GM23338 (cell line): ENCODE measurements at regions not wholly inside any gene's neighbourhood (a gene's known extent, or its start where the extent isn't known, plus 50 kb on each side); places are given as distances from the start of the nearest gene placed in this dataset.

Experiments used
- ATAC-seq: fragments of 200-7000 bp; cut with Tn5 transposase; 3 replicates; pipeline ENCODE4 v1.9.1; 2020
- DNase-seq: peaks from one replicate; pipeline ENCODE4 v3.0.0-alpha.2; 2015; ENCODE audit warnings: low spot score
- H2AFZ ChIP-seq: fragments of 200-600 bp; sonication (generic); 2 replicates; pipeline ENCODE4 v1.8.0; 2016; ENCODE audit warnings: antibody characterized with exemption, mild to moderate bottlenecking, moderate library complexity
- H3F3A ChIP-seq: fragments of 200-600 bp; sonication (generic); replicated peaks from 2 replicates; pipeline ENCODE4 v1.8.0; 2017; ENCODE audit warnings: antibody characterized with exemption, mixed run types, low read depth
- H3K27ac ChIP-seq: fragments of 200-600 bp; sonication (generic); 2 replicates; pipeline ENCODE4 v1.6.1; 2016; ENCODE audit warnings: low read depth
- H3K27me3 ChIP-seq: fragments of 200-600 bp; sonication (generic); 2 replicates; pipeline ENCODE4 v1.8.0; 2016; ENCODE audit warnings: mild to moderate bottlenecking, mixed run types, moderate library complexity; ENCODE audit not compliant: insufficient read depth
- H3K36me3 ChIP-seq: fragments of 200-600 bp; sonication (generic); 2 replicates; pipeline ENCODE4 v1.8.0; 2016; ENCODE audit warnings: mild to moderate bottlenecking; ENCODE audit not compliant: insufficient read depth
- H3K4me1 ChIP-seq: fragments of 200-600 bp; sonication (generic); 2 replicates; pipeline ENCODE4 v1.8.0; 2016; ENCODE audit warnings: mild to moderate bottlenecking, moderate library complexity; ENCODE audit not compliant: insufficient read depth
- H3K4me2 ChIP-seq: fragments of 200-600 bp; sonication (generic); 2 replicates; pipeline ENCODE4 v1.7.1; 2017; ENCODE audit warnings: mixed run types
- H3K4me3 ChIP-seq: fragments of 200-600 bp; sonication (generic); 2 replicates; pipeline ENCODE4 v1.6.1; 2016; ENCODE audit warnings: mixed run types
- H3K79me2 ChIP-seq: fragments of 200-600 bp; sonication (generic); replicated peaks from 2 replicates; pipeline ENCODE4 v1.8.0; 2017; ENCODE audit warnings: mild to moderate bottlenecking; ENCODE audit not compliant: insufficient read depth
- H3K9me2 ChIP-seq: fragments of 200-600 bp; sonication (generic); 2 replicates; pipeline ENCODE4 v1.8.0; 2017; ENCODE audit not compliant: insufficient read depth
- H4K20me1 ChIP-seq: fragments of 200-600 bp; sonication (generic); replicated peaks from 2 replicates; pipeline ENCODE4 v1.8.0; 2017; ENCODE audit warnings: mild to moderate bottlenecking; ENCODE audit not compliant: insufficient read depth
- H3K27ac Mint-ChIP-seq: 2 replicates; pipeline ENCODE4 v1.8.0; 2020; ENCODE audit warnings: inconsistent platforms, mild to moderate bottlenecking, moderate library complexity, mixed read lengths
- H3K27me3 Mint-ChIP-seq: 3 replicates; pipeline ENCODE4 v1.8.0; 2022; ENCODE audit warnings: low read depth, mild to moderate bottlenecking, moderate library complexity, mixed read lengths, inconsistent platforms; ENCODE audit not compliant: insufficient read depth, poor library complexity
- H3K36me3 Mint-ChIP-seq: 3 replicates; pipeline ENCODE4 v1.8.0; 2021; ENCODE audit warnings: low read depth, mild to moderate bottlenecking, inconsistent platforms, moderate library complexity, mixed read lengths
- H3K4me1 Mint-ChIP-seq: 3 replicates; pipeline ENCODE4 v1.8.0; 2020; ENCODE audit warnings: mild to moderate bottlenecking, inconsistent platforms, mixed read lengths
- H3K4me3 Mint-ChIP-seq: 3 replicates; pipeline ENCODE4 v1.8.0; 2021; ENCODE audit warnings: moderate library complexity, mild to moderate bottlenecking, inconsistent platforms, mixed read lengths
- H3K9me3 Mint-ChIP-seq: 3 replicates; pipeline ENCODE4 v1.8.0; 2020; ENCODE audit warnings: moderate library complexity, mild to moderate bottlenecking, inconsistent platforms, mixed read lengths
- CREB1 ChIP-seq: fragments of 250-450 bp; sonication (Bioruptor Pico); IDR thresholded peaks from 2 replicates; pipeline ENCODE4 v1.5.0; 2020; ENCODE audit warnings: low read depth, mild to moderate bottlenecking, moderate library complexity
- CTCF ChIP-seq, 2 experiments: fragments of 200-600 bp in 1 of 2; sonication (generic) in 1 of 2; conservative IDR thresholded peaks; 2 replicates each; pipeline versions ENCODE4 v1.5.1 to v1.6.1; 2016 to 2017; ENCODE audit warnings: antibody characterized with exemption in 2 of 2, low read depth in 2 of 2, mild to moderate bottlenecking in 2 of 2, moderate library complexity in 1 of 2
- ETS1 ChIP-seq: IDR thresholded peaks from 2 replicates; pipeline ENCODE4 v1.6.1; 2016; ENCODE audit warnings: antibody characterized with exemption
- EZH2 ChIP-seq: fragments of 200-600 bp; sonication (generic); IDR thresholded peaks from one replicate; pipeline ENCODE4 v1.8.0; 2017; ENCODE audit warnings: antibody characterized with exemption, mild to moderate bottlenecking, low read depth; ENCODE audit not compliant: unreplicated experiment
- EZH2phosphoT487 ChIP-seq: fragments of 200-600 bp; sonication (generic); IDR thresholded peaks from one replicate; pipeline ENCODE4 v1.8.1; 2018; ENCODE audit warnings: antibody characterized with exemption; ENCODE audit not compliant: unreplicated experiment
- JUNB ChIP-seq: IDR thresholded peaks from one replicate; pipeline ENCODE4 v1.6.1; 2016; ENCODE audit warnings: antibody characterized with exemption; ENCODE audit not compliant: unreplicated experiment
- NANOG ChIP-seq: IDR thresholded peaks from 2 replicates; pipeline ENCODE4 v1.6.1; 2016; ENCODE audit warnings: antibody characterized with exemption, borderline replicate concordance
- POLR2AphosphoS5 ChIP-seq: IDR thresholded peaks from 2 replicates; pipeline ENCODE4 v1.6.1; 2016; ENCODE audit warnings: antibody characterized with exemption, low read depth
- REST ChIP-seq: IDR thresholded peaks from one replicate; pipeline ENCODE4 v1.6.1; 2018; ENCODE audit warnings: antibody characterized with exemption; ENCODE audit not compliant: unreplicated experiment
- STAT1 ChIP-seq: IDR thresholded peaks from one replicate; pipeline ENCODE4 v1.6.1; 2016; ENCODE audit warnings: antibody characterized with exemption; ENCODE audit not compliant: unreplicated experiment

- no peaks in the 10 kb centered on the region for H3K36me3 Mint-ChIP-seq
- no peaks in the 10 kb centered on the region for H3K4me1 Mint-ChIP-seq
- H3K4me3 Mint-ChIP-seq: no peak overlapping the region
- no peak overlapping the region for H3K4me2 ChIP-seq
- DNase-seq: no peak
- no peak overlapping the region for H3K27ac Mint-ChIP-seq
- H3K27me3 Mint-ChIP-seq: no peaks in the 10 kb centered on the region
- TF ChIP-seq ETS1 (no peak), JUNB (no peak), STAT1 (no peak), CTCF (conservative IDR thresholded peaks at IDR 0.05; ENCODE audit: low read depth in 2 of 2) (no peak)
- H3K9me3 Mint-ChIP-seq: no peaks in the 10 kb centered on the region
- H3K4me3 ChIP-seq: no peak overlapping the region
- H3F3A ChIP-seq: no peaks in the 10 kb centered on the region
- H3K79me2 ChIP-seq: no peaks in the 10 kb centered on the region
- no peak overlapping the region for H2AFZ ChIP-seq
- no peaks in the 10 kb centered on the region for H3K4me1 ChIP-seq
- no peaks in the 10 kb centered on the region for H3K36me3 ChIP-seq
- no peaks in the 10 kb centered on the region for H3K27me3 ChIP-seq
- H3K9me2 ChIP-seq: peaks cover 15% of the 10 kb centered on the region
- H4K20me1 ChIP-seq: no peaks in the 10 kb centered on the region
- no peak overlapping the region for H3K27ac ChIP-seq
- no peak for ATAC-seq
Observed at GRCh38 chr3:55367384-55367783, 119.7 kb downstream of the WNT5A start.

- no peak for DNase-seq
- no peaks in the 10 kb centered on the region for H3K4me1 ChIP-seq
- no peaks in the 10 kb centered on the region for H4K20me1 ChIP-seq
- ATAC-seq: no peak
- no peak overlapping the region for H3K4me3 ChIP-seq
- Mint-ChIP-seq H3K27me3 (no peaks in the 10 kb centered on the region), H3K9me3 (no peaks in the 10 kb centered on the region), H3K27ac (no peak overlapping the region), H3K4me1 (peaks cover 4% of the 10 kb centered on the region; the same call in 2 of the 3 replicates), H3K4me3 (no peak overlapping the region), H3K36me3 (no peaks in the 10 kb centered on the region)
- H3K36me3 ChIP-seq: no peaks in the 10 kb centered on the region
- peaks cover 13% of the 10 kb centered on the region for H3K9me2 ChIP-seq
- no peak overlapping the region for H3K4me2 ChIP-seq
- no peaks in the 10 kb centered on the region for H3F3A ChIP-seq
- no peaks in the 10 kb centered on the region for H3K27me3 ChIP-seq
- no peak overlapping the region for H2AFZ ChIP-seq
- no peaks in the 10 kb centered on the region for H3K79me2 ChIP-seq
- no peak overlapping the region for H3K27ac ChIP-seq
- TF ChIP-seq CTCF (conservative IDR thresholded peaks at IDR 0.05; ENCODE audit: low read depth in 2 of 2): no peak
- TF ChIP-seq CREB1: no peak
- TF ChIP-seq NANOG: no peak
- TF ChIP-seq JUNB: no peak
- no peak for TF ChIP-seq REST
- TF ChIP-seq EZH2phosphoT487: no peak
- no peak for TF ChIP-seq EZH2
- TF ChIP-seq ETS1: no peak
- no peak for TF ChIP-seq STAT1
- no peak for TF ChIP-seq POLR2AphosphoS5
Observed at GRCh38 chr3:55364421-55364820, 122.7 kb downstream of the WNT5A start.
